Neural cell (in vitro differentiated cells): ENCODE measurements at regions not wholly inside any gene's neighbourhood (a gene's known extent, or its start where the extent isn't known, plus 50 kb on each side); places are given as distances from the start of the nearest gene placed in this dataset.

Experiments
- H2AFZ ChIP-seq: fragments of 200-600, 300-800 bp; sonication (generic), shearing (Covaris generic); 2 replicates; pipeline ENCODE4 v1.6.0; 2014; ENCODE audit warnings: low read depth, mild to moderate bottlenecking, antibody characterized with exemption, low read length, moderate library complexity
- H3F3A ChIP-seq: fragments of 200-600 bp; shearing (Covaris generic); 2 replicates; pipeline ENCODE4 v1.6.1; 2016; ENCODE audit warnings: mild to moderate bottlenecking, moderate library complexity, mixed read lengths, antibody characterized with exemption, low read length; ENCODE audit not compliant: insufficient read depth, poor library complexity, severe bottlenecking
- H3K27ac ChIP-seq: fragments of 200-600, 300-800 bp; sonication (generic), shearing (Covaris generic); 2 replicates; pipeline ENCODE4 v1.5.1; 2014; ENCODE audit warnings: mild to moderate bottlenecking, low read length, moderate library complexity
- H3K27me3 ChIP-seq: fragments of 300-800, 200-600 bp; sonication (generic), shearing (Covaris generic); 2 replicates; pipeline ENCODE4 v1.6.0; 2014; ENCODE audit warnings: mild to moderate bottlenecking, low read depth, low read length, moderate library complexity; ENCODE audit not compliant: insufficient read depth
- H3K36me3 ChIP-seq: fragments of 300-800, 200-600 bp; sonication (generic), shearing (Covaris generic); 2 replicates; pipeline ENCODE4 v1.5.1; 2014; ENCODE audit warnings: mild to moderate bottlenecking, antibody characterized with exemption, low read length, moderate library complexity; ENCODE audit not compliant: insufficient read depth
- H3K4me2 ChIP-seq: fragments of 300-800, 200-600 bp; sonication (generic), shearing (Covaris generic); 2 replicates; pipeline ENCODE4 v1.6.0; 2014; ENCODE audit warnings: mild to moderate bottlenecking, low read length
- H3K4me3 ChIP-seq: fragments of 300-800, 200-600 bp; sonication (generic), shearing (Covaris generic); 2 replicates; pipeline ENCODE4 v1.5.1; 2014; ENCODE audit warnings: mild to moderate bottlenecking, low read length, moderate library complexity
- H3K79me2 ChIP-seq: fragments of 200-600 bp; shearing (Covaris generic); replicated peaks from 2 replicates; pipeline ENCODE4 v1.6.0; 2014; ENCODE audit warnings: mild to moderate bottlenecking, low read length, moderate library complexity; ENCODE audit not compliant: insufficient read depth
- H3K9ac ChIP-seq: fragments of 300-800, 200-600 bp; sonication (generic), shearing (Covaris generic); 2 replicates; pipeline ENCODE4 v1.6.1; 2016; ENCODE audit warnings: mild to moderate bottlenecking, low read length, mixed read lengths
- H3K9me2 ChIP-seq: fragments of 200-600 bp; shearing (Covaris generic); 2 replicates; pipeline ENCODE4 v1.6.1; 2016; ENCODE audit warnings: mild to moderate bottlenecking, low read length, mixed read lengths; ENCODE audit not compliant: insufficient read depth
- H3K9me3 ChIP-seq: fragments of 200-600, 300-800 bp; sonication (generic), shearing (Covaris generic); 2 replicates; pipeline ENCODE4 v1.6.1; 2016; ENCODE audit warnings: mild to moderate bottlenecking, mixed run types, low read length, moderate library complexity, mixed read lengths
- H4K20me1 ChIP-seq: fragments of 200-600 bp; shearing (Covaris generic); 2 replicates; pipeline ENCODE4 v1.6.1; 2016; ENCODE audit warnings: mild to moderate bottlenecking, mixed run types; ENCODE audit not compliant: insufficient read depth
- CTCF ChIP-seq: fragments of 450-650 bp; IDR thresholded peaks from 2 replicates; pipeline ENCODE4 v1.5.1; 2014; ENCODE audit warnings: antibody characterized with exemption, mild to moderate bottlenecking, moderate library complexity; ENCODE audit not compliant: poor library complexity, severe bottlenecking
- EP300 ChIP-seq: fragments of 450-650 bp; conservative IDR thresholded peaks from 2 replicates; pipeline ENCODE4 v1.6.1; 2014; ENCODE audit warnings: antibody characterized with exemption, mild to moderate bottlenecking, moderate library complexity; ENCODE audit not compliant: poor library complexity, severe bottlenecking
- EZH2 ChIP-seq: fragments of 200-600, 300-800 bp; shearing (Covaris generic), sonication (generic); IDR thresholded peaks from 2 replicates; pipeline ENCODE4 v1.6.1; 2014; ENCODE audit warnings: antibody characterized with exemption, low read length, borderline replicate concordance, mild to moderate bottlenecking; ENCODE audit not compliant: insufficient read depth, poor library complexity, severe bottlenecking
- MXI1 ChIP-seq: fragments of 450-650 bp; conservative IDR thresholded peaks from 2 replicates; pipeline ENCODE4 v1.6.1; 2014; ENCODE audit warnings: antibody characterized with exemption, mild to moderate bottlenecking; ENCODE audit not compliant: poor library complexity, severe bottlenecking
- POLR2AphosphoS5 ChIP-seq: IDR thresholded peaks from 2 replicates; pipeline ENCODE4 v1.6.1; 2012
- RAD21 ChIP-seq: fragments of 450-650 bp; conservative IDR thresholded peaks from 2 replicates; pipeline ENCODE4 v1.6.1; 2014; ENCODE audit warnings: antibody characterized with exemption, mild to moderate bottlenecking, moderate library complexity
- SMC3 ChIP-seq: fragments of 450-650 bp; conservative IDR thresholded peaks from 2 replicates; pipeline ENCODE4 v1.6.1; 2014; ENCODE audit warnings: antibody characterized with exemption, mild to moderate bottlenecking, moderate library complexity; ENCODE audit not compliant: poor library complexity
- TAF1 ChIP-seq: IDR thresholded peaks from 2 replicates; pipeline ENCODE4 v1.6.1; 2012; ENCODE audit warnings: low read depth
- TF ChIP-seq, protein P1 (sequence below): IDR thresholded peaks from 2 replicates; pipeline ENCODE4 v1.6.1; 2012; ENCODE audit warnings: borderline replicate concordance

- H3K27me3 ChIP-seq = no peaks in the 10 kb centered on the region
- no peaks in the 10 kb centered on the region for H4K20me1 ChIP-seq
- no peaks in the 10 kb centered on the region for H3K9me3 ChIP-seq
- H3K36me3 ChIP-seq = no peaks in the 10 kb centered on the region
- no peak overlapping the region for H3K27ac ChIP-seq
- H3K79me2 ChIP-seq = no peaks in the 10 kb centered on the region
- no peaks in the 10 kb centered on the region for H3F3A ChIP-seq
- no peak overlapping the region for H3K4me2 ChIP-seq
- no peak overlapping the region for H3K4me3 ChIP-seq
- H3K9ac ChIP-seq = no peak overlapping the region
- no peak overlapping the region for H2AFZ ChIP-seq
- TF ChIP-seq POLR2AphosphoS5 (no peak), CTCF (no peak), MXI1 (no peak), TAF1 (no peak), RAD21 (no peak), EZH2 (no peak), SMC3 (no peak)
- no peaks in the 10 kb centered on the region for H3K9me2 ChIP-seq
These were observed 1203.3 kb upstream of the CELF2 start for GRCh38 chr10:9814285-9814864.

GRCh38 chr10:9819756-9820494 is 1197.7 kb upstream of the CELF2 start:
- Histone ChIP-seq H3K36me3 (no peaks in the 10 kb centered on the region), H3F3A (no peaks in the 10 kb centered on the region), H4K20me1 (no peaks in the 10 kb centered on the region), H3K79me2 (no peaks in the 10 kb centered on the region), H3K4me3 (no peak overlapping the region), H3K9me2 (no peaks in the 10 kb centered on the region), H3K27me3 (no peaks in the 10 kb centered on the region), H3K9me3 (no peaks in the 10 kb centered on the region), H3K9ac (no peak overlapping the region), H2AFZ (no peak overlapping the region), H3K27ac (no peak overlapping the region), H3K4me2 (no peak overlapping the region)
- TF ChIP-seq MXI1 (no peak), CTCF (no peak), TAF1 (no peak), RAD21 (no peak), EZH2 (no peak), SMC3 (no peak), POLR2AphosphoS5 (no peak), EP300 (no peak)
- TF ChIP-seq, protein P1, sequence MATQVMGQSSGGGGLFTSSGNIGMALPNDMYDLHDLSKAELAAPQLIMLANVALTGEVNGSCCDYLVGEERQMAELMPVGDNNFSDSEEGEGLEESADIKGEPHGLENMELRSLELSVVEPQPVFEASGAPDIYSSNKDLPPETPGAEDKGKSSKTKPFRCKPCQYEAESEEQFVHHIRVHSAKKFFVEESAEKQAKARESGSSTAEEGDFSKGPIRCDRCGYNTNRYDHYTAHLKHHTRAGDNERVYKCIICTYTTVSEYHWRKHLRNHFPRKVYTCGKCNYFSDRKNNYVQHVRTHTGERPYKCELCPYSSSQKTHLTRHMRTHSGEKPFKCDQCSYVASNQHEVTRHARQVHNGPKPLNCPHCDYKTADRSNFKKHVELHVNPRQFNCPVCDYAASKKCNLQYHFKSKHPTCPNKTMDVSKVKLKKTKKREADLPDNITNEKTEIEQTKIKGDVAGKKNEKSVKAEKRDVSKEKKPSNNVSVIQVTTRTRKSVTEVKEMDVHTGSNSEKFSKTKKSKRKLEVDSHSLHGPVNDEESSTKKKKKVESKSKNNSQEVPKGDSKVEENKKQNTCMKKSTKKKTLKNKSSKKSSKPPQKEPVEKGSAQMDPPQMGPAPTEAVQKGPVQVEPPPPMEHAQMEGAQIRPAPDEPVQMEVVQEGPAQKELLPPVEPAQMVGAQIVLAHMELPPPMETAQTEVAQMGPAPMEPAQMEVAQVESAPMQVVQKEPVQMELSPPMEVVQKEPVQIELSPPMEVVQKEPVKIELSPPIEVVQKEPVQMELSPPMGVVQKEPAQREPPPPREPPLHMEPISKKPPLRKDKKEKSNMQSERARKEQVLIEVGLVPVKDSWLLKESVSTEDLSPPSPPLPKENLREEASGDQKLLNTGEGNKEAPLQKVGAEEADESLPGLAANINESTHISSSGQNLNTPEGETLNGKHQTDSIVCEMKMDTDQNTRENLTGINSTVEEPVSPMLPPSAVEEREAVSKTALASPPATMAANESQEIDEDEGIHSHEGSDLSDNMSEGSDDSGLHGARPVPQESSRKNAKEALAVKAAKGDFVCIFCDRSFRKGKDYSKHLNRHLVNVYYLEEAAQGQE = no peak
